MM.1S (cell line): ENCODE measurements at regions not wholly inside any gene's neighbourhood (a gene's known extent, or its start where the extent isn't known, plus 50 kb on each side); places are given as distances from the start of the nearest gene placed in this dataset.

Experiments
- DNase-seq: peaks from one replicate; pipeline ENCODE4 v3.0.0-alpha.2; 2015
- H2AFZ ChIP-seq: fragments of 300-600 bp; sonication (generic); 2 replicates; pipeline ENCODE4 v1.6.0; 2016; ENCODE audit warnings: antibody characterized with exemption, low read length
- H3F3A ChIP-seq: fragments of 300-600 bp; sonication (generic); 2 replicates; pipeline ENCODE4 v1.6.1; 2016; ENCODE audit warnings: mild to moderate bottlenecking, antibody characterized with exemption, low read length, moderate library complexity, mixed read lengths; ENCODE audit not compliant: insufficient read depth
- H3K27ac ChIP-seq: fragments of 300-600 bp; sonication (generic); 2 replicates; pipeline ENCODE4 v1.5.1; 2016; ENCODE audit warnings: mild to moderate bottlenecking, low read length
- H3K27me3 ChIP-seq: fragments of 300-600 bp; sonication (generic); replicated peaks from 2 replicates; pipeline ENCODE4 v1.6.0; 2016; ENCODE audit warnings: low read length; ENCODE audit not compliant: insufficient read depth
- H3K36me3 ChIP-seq: fragments of 300-600 bp; sonication (generic); replicated peaks from 2 replicates; pipeline ENCODE4 v1.6.1; 2016; ENCODE audit warnings: mild to moderate bottlenecking, low read length, mixed read lengths; ENCODE audit not compliant: insufficient read depth
- H3K4me1 ChIP-seq: fragments of 300-600 bp; sonication (generic); 2 replicates; pipeline ENCODE4 v1.6.1; 2016; ENCODE audit warnings: low read length, mixed read lengths
- H3K4me2 ChIP-seq: fragments of 300-600 bp; sonication (generic); 2 replicates; pipeline ENCODE4 v1.6.0; 2016; ENCODE audit warnings: low read depth, low read length
- H3K4me3 ChIP-seq: fragments of 300-600 bp; sonication (generic); 2 replicates; pipeline ENCODE4 v1.5.1; 2016; ENCODE audit warnings: low read length, mixed read lengths
- H3K79me2 ChIP-seq: fragments of 300-600 bp; sonication (generic); 2 replicates; pipeline ENCODE4 v1.6.1; 2016; ENCODE audit warnings: mixed run types, low read length, mixed read lengths
- H3K9ac ChIP-seq: fragments of 300-600 bp; sonication (generic); 2 replicates; pipeline ENCODE4 v1.6.1; 2016; ENCODE audit warnings: low read length, mixed read lengths
- H3K9me2 ChIP-seq: fragments of 300-600 bp; sonication (generic); replicated peaks from 2 replicates; pipeline ENCODE4 v1.6.1; 2016; ENCODE audit warnings: mild to moderate bottlenecking, low read length, mixed read lengths; ENCODE audit not compliant: insufficient read depth
- H3K9me3 ChIP-seq: fragments of 300-600 bp; sonication (generic); replicated peaks from 2 replicates; pipeline ENCODE4 v1.6.1; 2016; ENCODE audit warnings: mild to moderate bottlenecking, low read length, mixed read lengths; ENCODE audit not compliant: insufficient read depth
- H4K20me1 ChIP-seq: fragments of 300-600 bp; sonication (generic); 2 replicates; pipeline ENCODE4 v1.6.1; 2016; ENCODE audit warnings: mild to moderate bottlenecking, low read length, moderate library complexity, mixed read lengths; ENCODE audit not compliant: insufficient read depth
- CTCF ChIP-seq: fragments of 300-600 bp; sonication (generic); IDR thresholded peaks from 2 replicates; pipeline ENCODE4 v1.5.1; 2016; ENCODE audit warnings: antibody characterized with exemption, low read length, mixed read lengths
- EZH2 ChIP-seq: fragments of 300-600 bp; sonication (generic); optimal IDR thresholded peaks from 2 replicates; pipeline ENCODE3; 2017; ENCODE audit warnings: low read depth, mild to moderate bottlenecking, antibody characterized with exemption, low read length, mixed read lengths
- EZH2phosphoT487 ChIP-seq: fragments of 300-600 bp; sonication (generic); IDR thresholded peaks from 2 replicates; pipeline ENCODE4 v1.6.1; 2018; ENCODE audit warnings: antibody characterized with exemption, low read length

GRCh38 chr1:90534663-90535295, 182.3 kb downstream of the BARHL2 start:
- no peak for TF ChIP-seq CTCF
- no peak for TF ChIP-seq EZH2
- no peak for TF ChIP-seq EZH2phosphoT487
- Histone ChIP-seq H3K27ac (no peak overlapping the region), H3K4me2 (no peak overlapping the region), H3K27me3 (no peaks in the 10 kb centered on the region), H3K79me2 (no peaks in the 10 kb centered on the region), H3K9me3 (no peaks in the 10 kb centered on the region), H3F3A (no peaks in the 10 kb centered on the region), H2AFZ (no peak overlapping the region), H3K9me2 (no peaks in the 10 kb centered on the region), H3K36me3 (no peaks in the 10 kb centered on the region), H3K4me1 (no peaks in the 10 kb centered on the region), H3K4me3 (no peak overlapping the region), H3K9ac (no peak overlapping the region), H4K20me1 (no peaks in the 10 kb centered on the region)
- no peak for DNase-seq

GRCh38 chr1:90534116-90534515, 183.0 kb downstream of the BARHL2 start:
- TF ChIP-seq EZH2 (no peak), CTCF (no peak), EZH2phosphoT487 (no peak)
- H3K27me3 ChIP-seq, result no peaks in the 10 kb centered on the region
- no peaks in the 10 kb centered on the region for H4K20me1 ChIP-seq
- no peak overlapping the region for H3K9ac ChIP-seq
- H3K36me3 ChIP-seq, result no peaks in the 10 kb centered on the region
- no peaks in the 10 kb centered on the region for H3F3A ChIP-seq
- no peak for DNase-seq
- H3K4me1 ChIP-seq, result no peaks in the 10 kb centered on the region
- no peak overlapping the region for H3K4me2 ChIP-seq
- no peaks in the 10 kb centered on the region for H3K9me2 ChIP-seq
- no peaks in the 10 kb centered on the region for H3K79me2 ChIP-seq
- H3K9me3 ChIP-seq, result no peaks in the 10 kb centered on the region
- H2AFZ ChIP-seq, result no peak overlapping the region
- H3K27ac ChIP-seq, result no peak overlapping the region
- no peak overlapping the region for H3K4me3 ChIP-seq

- DNase-seq, result no peak
- Histone ChIP-seq H2AFZ (no peak overlapping the region), H3K9me2 (no peaks in the 10 kb centered on the region), H3K4me2 (no peak overlapping the region), H3K27ac (no peak overlapping the region), H4K20me1 (no peaks in the 10 kb centered on the region), H3K27me3 (no peaks in the 10 kb centered on the region), H3K4me1 (no peaks in the 10 kb centered on the region), H3K9me3 (no peaks in the 10 kb centered on the region), H3K9ac (no peak overlapping the region), H3K79me2 (no peaks in the 10 kb centered on the region), H3K4me3 (no peak overlapping the region), H3K36me3 (no peaks in the 10 kb centered on the region), H3F3A (no peaks in the 10 kb centered on the region)
- TF ChIP-seq EZH2 (no peak), EZH2phosphoT487 (no peak), CTCF (no peak)
These were observed 190.1 kb downstream of the BARHL2 start for GRCh38 chr1:90526954-90527353.
